OCI-LY1 (cell line): ENCODE measurements at regions not wholly inside any gene's neighbourhood (a gene's known extent, or its start where the extent isn't known, plus 50 kb on each side); places are given as distances from the start of the nearest gene placed in this dataset.

Experiments used
- CTCF ChIP-seq: fragments of 200-600 bp; sonication (generic), shearing (Covaris generic); IDR thresholded peaks from 2 replicates; pipeline ENCODE4 v1.5.1; 2017; ENCODE audit warnings: mild to moderate bottlenecking, antibody characterized with exemption, low read length, moderate library complexity, mixed read lengths
- EZH2 ChIP-seq: fragments of 200-600 bp; sonication (generic), shearing (Covaris generic); IDR thresholded peaks from 2 replicates; pipeline ENCODE4 v1.8.0; 2017; ENCODE audit warnings: borderline replicate concordance, mixed run types, mild to moderate bottlenecking, antibody characterized with exemption, low read length, moderate library complexity, mixed read lengths

- TF ChIP-seq CTCF (no peak), EZH2 (no peak)
Measured at GRCh38 chr10:33094263-33095051, 136.4 kb upstream of the ITGB1 start.
